SK-N-SH treated with all-trans-retinoic acid at 6 μM for 48 hours (cell line): ENCODE measurements at regions not wholly inside any gene's neighbourhood (a gene's known extent, or its start where the extent isn't known, plus 50 kb on each side); places are given as distances from the start of the nearest gene placed in this dataset.

Source experiments
- ATAC-seq: fragments of 200-7000 bp; cut with Tn5 transposase; 3 replicates; pipeline ENCODE4 v1.9.1; 2020; ENCODE audit warnings: mild to moderate bottlenecking, moderate library complexity
- ARNTL ChIP-seq: fragments of 450-650 bp; formaldehyde crosslinking; IDR thresholded peaks from 2 replicates; pipeline ENCODE4 v1.5.0; 2020; ENCODE audit warnings: low read depth, mild to moderate bottlenecking, moderate library complexity, borderline replicate concordance
- BACH2 ChIP-seq: fragments of 250-450 bp; sonication (Bioruptor Pico); IDR thresholded peaks from 2 replicates; pipeline ENCODE4 v1.9.0; 2021; ENCODE audit warnings: mild to moderate bottlenecking, borderline replicate concordance
- CREB5 ChIP-seq: fragments of 250-450 bp; sonication (Bioruptor Pico); IDR thresholded peaks from 2 replicates; pipeline ENCODE4 v1.5.1; 2020; ENCODE audit warnings: low read depth, mild to moderate bottlenecking, moderate library complexity
- CSDC2 ChIP-seq: fragments of 250-450 bp; sonication (Bioruptor Pico); IDR thresholded peaks from 2 replicates; pipeline ENCODE4 v1.5.0; 2020; ENCODE audit warnings: mild to moderate bottlenecking, moderate library complexity
- CSRNP3 ChIP-seq: fragments of 250-450 bp; sonication (Bioruptor Pico); IDR thresholded peaks from 2 replicates; pipeline ENCODE4 v1.5.1; 2021; ENCODE audit warnings: mild to moderate bottlenecking, moderate library complexity
- ESRRG ChIP-seq: fragments of 250-450 bp; sonication (Bioruptor Pico); IDR thresholded peaks from 2 replicates; pipeline ENCODE4 v1.6.1; 2021; ENCODE audit warnings: mild to moderate bottlenecking
- GLIS3 ChIP-seq: fragments of 250-450 bp; sonication (Bioruptor Pico); IDR thresholded peaks from 2 replicates; pipeline ENCODE4 v1.5.0; 2020; ENCODE audit warnings: mild to moderate bottlenecking, moderate library complexity
- ISL1 ChIP-seq: fragments of 250-450 bp; sonication (Bioruptor Pico); IDR thresholded peaks from 2 replicates; pipeline ENCODE4 v2.1.2; 2022; ENCODE audit warnings: mild to moderate bottlenecking, moderate library complexity
- OSR1 ChIP-seq: fragments of 250-450 bp; sonication (Bioruptor Pico); IDR thresholded peaks from 2 replicates; pipeline ENCODE4 v1.8.0; 2022; ENCODE audit warnings: moderate library complexity, mild to moderate bottlenecking, inconsistent platforms
- PATZ1 ChIP-seq: fragments of 250-450 bp; sonication (Bioruptor Pico); IDR thresholded peaks from 2 replicates; pipeline ENCODE4 v1.8.0; 2020; ENCODE audit warnings: mild to moderate bottlenecking, moderate library complexity, borderline replicate concordance
- POU6F1 ChIP-seq: fragments of 250-450 bp; sonication (Bioruptor Pico); IDR thresholded peaks from 2 replicates; pipeline ENCODE4 v1.8.0; 2021; ENCODE audit warnings: low read depth, mild to moderate bottlenecking, moderate library complexity, borderline replicate concordance
- PPARA ChIP-seq: fragments of 250-450 bp; sonication (Bioruptor Pico); IDR thresholded peaks from 2 replicates; pipeline ENCODE4 v1.5.0; 2020; ENCODE audit warnings: mild to moderate bottlenecking, borderline replicate concordance
- RARB ChIP-seq: fragments of 250-450 bp; sonication (Bioruptor Pico); IDR thresholded peaks from 2 replicates; pipeline ENCODE4 v1.8.0; 2021; ENCODE audit warnings: mild to moderate bottlenecking, moderate library complexity
- SNAI2 ChIP-seq: fragments of 250-450 bp; sonication (Bioruptor Pico); IDR thresholded peaks from 2 replicates; pipeline ENCODE4 v1.5.0; 2020; ENCODE audit warnings: mild to moderate bottlenecking, moderate library complexity
- TCF4 ChIP-seq: fragments of 250-450 bp; sonication (Bioruptor Pico); IDR thresholded peaks from 2 replicates; pipeline ENCODE4 v1.8.0; 2021; ENCODE audit warnings: mild to moderate bottlenecking, moderate library complexity, borderline replicate concordance
- TOX ChIP-seq: fragments of 250-450 bp; sonication (Bioruptor Pico); IDR thresholded peaks from 2 replicates; pipeline ENCODE4 v1.8.0; 2021; ENCODE audit warnings: mild to moderate bottlenecking, moderate library complexity, borderline replicate concordance
- ZC3H10 ChIP-seq: fragments of 250-450 bp; sonication (Bioruptor Pico); IDR thresholded peaks from 2 replicates; pipeline ENCODE4 v1.5.1; 2021; ENCODE audit warnings: mild to moderate bottlenecking, moderate library complexity
- ZFP3 ChIP-seq: fragments of 250-450 bp; sonication (Bioruptor Pico); IDR thresholded peaks from 2 replicates; pipeline ENCODE4 v1.5.0; 2020; ENCODE audit warnings: mild to moderate bottlenecking, moderate library complexity
- ZFP30 ChIP-seq: fragments of 450-650 bp; formaldehyde crosslinking; IDR thresholded peaks from 2 replicates; pipeline ENCODE4 v1.5.0; 2022; ENCODE audit warnings: mild to moderate bottlenecking, moderate library complexity
- ZNF565 ChIP-seq: fragments of 450-650 bp; formaldehyde crosslinking; conservative IDR thresholded peaks from 2 replicates; pipeline ENCODE4 v1.5.0; 2020; ENCODE audit warnings: low read depth, mild to moderate bottlenecking, moderate library complexity
- ZNF70 ChIP-seq: fragments of 450-650 bp; formaldehyde crosslinking; IDR thresholded peaks from 2 replicates; pipeline ENCODE4 v1.5.0; 2020; ENCODE audit warnings: mild to moderate bottlenecking, moderate library complexity
- ZNF8 ChIP-seq: fragments of 450-650 bp; formaldehyde crosslinking; IDR thresholded peaks from 2 replicates; pipeline ENCODE4 v1.5.0; 2020; ENCODE audit warnings: mild to moderate bottlenecking, moderate library complexity

- TF ChIP-seq CSRNP3 (CRISPR knock-in tag) = no peak
Measured at GRCh38 chr19:27779954-27780353, 1433.0 kb downstream of the UQCRFS1 start (continued).

GRCh38 chr19:27777726-27778125 lies 1435.2 kb downstream of the UQCRFS1 start:
- ATAC-seq = no peak
- no peak for TF ChIP-seq ZFP30 (CRISPR knock-in tag)
- no peak for TF ChIP-seq CREB5 (CRISPR knock-in tag)
- TF ChIP-seq POU6F1 (CRISPR knock-in tag) = no peak
- no peak for TF ChIP-seq ZNF70 (CRISPR knock-in tag)
- no peak for TF ChIP-seq TOX (CRISPR knock-in tag)
- TF ChIP-seq ZNF565 (CRISPR knock-in tag) = no peak
- TF ChIP-seq ZC3H10 = no peak
- TF ChIP-seq ISL1 (CRISPR knock-in tag) = no peak
- no peak for TF ChIP-seq GLIS3 (CRISPR knock-in tag)
- no peak for TF ChIP-seq PATZ1
- no peak for TF ChIP-seq CSDC2 (CRISPR knock-in tag)
- TF ChIP-seq TCF4 = no peak
- TF ChIP-seq CSRNP3 (CRISPR knock-in tag) = no peak
- TF ChIP-seq ESRRG (CRISPR knock-in tag) = no peak
- no peak for TF ChIP-seq PPARA (CRISPR knock-in tag)
- no peak for TF ChIP-seq OSR1 (CRISPR knock-in tag)
- TF ChIP-seq ZNF8 = no peak
- no peak for TF ChIP-seq BACH2
- TF ChIP-seq SNAI2 (CRISPR knock-in tag) = no peak

GRCh38 chr19:27777242-27777641 lies 1435.7 kb downstream of the UQCRFS1 start:
- ATAC-seq = no peak
- TF ChIP-seq ZNF8 (no peak), CREB5 (CRISPR knock-in tag) (no peak), ESRRG (CRISPR knock-in tag) (no peak), ISL1 (CRISPR knock-in tag) (no peak), SNAI2 (CRISPR knock-in tag) (no peak), BACH2 (no peak)

- no peak for ATAC-seq
- TF ChIP-seq ZNF565 (CRISPR knock-in tag) (no peak), ZC3H10 (no peak), PPARA (CRISPR knock-in tag) (no peak), CSDC2 (CRISPR knock-in tag) (no peak), BACH2 (no peak), GLIS3 (CRISPR knock-in tag) (no peak), RARB (CRISPR knock-in tag) (no peak), ARNTL (CRISPR knock-in tag) (no peak), CREB5 (CRISPR knock-in tag) (no peak), ZFP3 (CRISPR knock-in tag) (no peak), PATZ1 (no peak), ZNF8 (no peak), CSRNP3 (CRISPR knock-in tag) (no peak), ESRRG (CRISPR knock-in tag) (no peak), ZNF70 (CRISPR knock-in tag) (no peak)
Measured at GRCh38 chr19:27776524-27776923, 1436.4 kb downstream of the UQCRFS1 start.
